NB4 (cell line): ENCODE measurements at regions not wholly inside any gene's neighbourhood (a gene's known extent, or its start where the extent isn't known, plus 50 kb on each side); places are given as distances from the start of the nearest gene placed in this dataset.

Source experiments
- MAX ChIP-seq: IDR thresholded peaks from 2 replicates; pipeline ENCODE4 v1.6.1; 2011; ENCODE audit warnings: low read depth, low read length
- POLR2A ChIP-seq: IDR thresholded peaks from 2 replicates; pipeline ENCODE4 v1.6.1; 2011; ENCODE audit warnings: mild to moderate bottlenecking; ENCODE audit not compliant: insufficient read length; ENCODE audit errors: extremely low read depth
- TF ChIP-seq, protein P1 (sequence below): IDR thresholded peaks from one replicate; pipeline ENCODE4 v1.5.1; 2012; ENCODE audit warnings: low read depth, low read length

DNA sequence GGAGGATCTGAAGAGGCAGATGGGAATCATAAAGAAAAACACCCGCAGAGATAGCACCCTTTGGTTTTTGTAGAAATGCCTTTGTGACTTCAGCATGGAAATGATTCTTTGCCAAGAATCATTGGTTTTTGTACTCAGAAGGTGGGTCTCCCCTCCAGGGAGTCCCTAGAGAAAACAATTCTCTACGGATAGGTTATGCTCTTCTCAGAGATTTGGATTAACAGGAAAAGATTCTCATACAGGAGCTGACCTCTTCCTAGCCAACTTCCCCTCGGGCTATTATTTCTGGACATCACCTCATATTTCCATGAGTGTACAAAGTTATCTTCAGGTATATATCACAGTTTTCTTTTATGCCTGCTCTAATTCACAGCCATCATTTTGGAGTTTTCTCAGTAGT, 274.2 kb upstream of the HABP2 start:
- TF ChIP-seq, protein P1, sequence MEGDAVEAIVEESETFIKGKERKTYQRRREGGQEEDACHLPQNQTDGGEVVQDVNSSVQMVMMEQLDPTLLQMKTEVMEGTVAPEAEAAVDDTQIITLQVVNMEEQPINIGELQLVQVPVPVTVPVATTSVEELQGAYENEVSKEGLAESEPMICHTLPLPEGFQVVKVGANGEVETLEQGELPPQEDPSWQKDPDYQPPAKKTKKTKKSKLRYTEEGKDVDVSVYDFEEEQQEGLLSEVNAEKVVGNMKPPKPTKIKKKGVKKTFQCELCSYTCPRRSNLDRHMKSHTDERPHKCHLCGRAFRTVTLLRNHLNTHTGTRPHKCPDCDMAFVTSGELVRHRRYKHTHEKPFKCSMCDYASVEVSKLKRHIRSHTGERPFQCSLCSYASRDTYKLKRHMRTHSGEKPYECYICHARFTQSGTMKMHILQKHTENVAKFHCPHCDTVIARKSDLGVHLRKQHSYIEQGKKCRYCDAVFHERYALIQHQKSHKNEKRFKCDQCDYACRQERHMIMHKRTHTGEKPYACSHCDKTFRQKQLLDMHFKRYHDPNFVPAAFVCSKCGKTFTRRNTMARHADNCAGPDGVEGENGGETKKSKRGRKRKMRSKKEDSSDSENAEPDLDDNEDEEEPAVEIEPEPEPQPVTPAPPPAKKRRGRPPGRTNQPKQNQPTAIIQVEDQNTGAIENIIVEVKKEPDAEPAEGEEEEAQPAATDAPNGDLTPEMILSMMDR: no peak
- TF ChIP-seq MAX: no peak
- TF ChIP-seq POLR2A: no peak
